ENCODE measurements at regions not wholly inside any gene's neighbourhood (a gene's known extent, or its start where the extent isn't known, plus 50 kb on each side); places are given as distances from the start of the nearest gene placed in this dataset.

DNA sequence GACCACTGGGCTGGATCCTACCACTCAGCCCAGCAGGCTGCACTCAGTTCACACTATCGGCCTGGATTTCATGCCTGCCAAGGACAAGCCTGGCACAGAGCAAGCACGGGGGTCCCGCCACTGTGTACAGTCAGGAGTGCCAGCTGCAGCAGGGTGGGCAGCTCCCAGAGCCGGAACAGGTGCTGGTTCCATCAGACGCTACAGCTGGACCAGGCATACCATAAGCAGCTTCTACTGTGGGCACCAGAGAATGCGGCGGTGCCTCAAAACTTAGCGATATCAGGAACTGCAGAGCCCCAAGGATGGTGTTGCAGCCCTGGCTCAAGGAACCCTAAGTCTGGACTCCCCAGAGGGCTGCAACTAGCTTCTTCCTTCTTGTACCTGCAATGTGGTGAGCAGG is 124.8 kb downstream of the BCHE start:
- no peak for TF ChIP-seq SP1 (IDR thresholded peaks at IDR 0.05)
- TF ChIP-seq FOXM1 (IDR thresholded peaks at IDR 0.05; ENCODE audit: borderline replicate concordance), result no peak
- no peak for TF ChIP-seq SUZ12 (IDR thresholded peaks at IDR 0.05)
- TF ChIP-seq FOXK2 (IDR thresholded peaks at IDR 0.05), result no peak
- TF ChIP-seq L3MBTL2 (conservative IDR thresholded peaks at IDR 0.05), result no peak
- no peak for TF ChIP-seq NFRKB (IDR thresholded peaks at IDR 0.05)
- TF ChIP-seq ZNF384 (IDR thresholded peaks at IDR 0.05), result no peak
- no peak for TF ChIP-seq CTBP1 (IDR thresholded peaks at IDR 0.05; ENCODE audit: borderline replicate concordance)
- no peak for TF ChIP-seq FOXA1 (IDR thresholded peaks at IDR 0.05)
- TF ChIP-seq, protein P1, sequence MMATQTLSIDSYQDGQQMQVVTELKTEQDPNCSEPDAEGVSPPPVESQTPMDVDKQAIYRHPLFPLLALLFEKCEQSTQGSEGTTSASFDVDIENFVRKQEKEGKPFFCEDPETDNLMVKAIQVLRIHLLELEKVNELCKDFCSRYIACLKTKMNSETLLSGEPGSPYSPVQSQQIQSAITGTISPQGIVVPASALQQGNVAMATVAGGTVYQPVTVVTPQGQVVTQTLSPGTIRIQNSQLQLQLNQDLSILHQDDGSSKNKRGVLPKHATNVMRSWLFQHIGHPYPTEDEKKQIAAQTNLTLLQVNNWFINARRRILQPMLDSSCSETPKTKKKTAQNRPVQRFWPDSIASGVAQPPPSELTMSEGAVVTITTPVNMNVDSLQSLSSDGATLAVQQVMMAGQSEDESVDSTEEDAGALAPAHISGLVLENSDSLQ (IDR thresholded peaks at IDR 0.05), result no peak
- TF ChIP-seq ARNT (IDR thresholded peaks at IDR 0.05), result no peak
- no peak for TF ChIP-seq TARDBP (IDR thresholded peaks at IDR 0.05)
- no peak for TF ChIP-seq LEF1 (IDR thresholded peaks at IDR 0.05; ENCODE audit: borderline replicate concordance)

All from HEK293T (cell line).